Mesenteric fat pad (tissue), 1 donor: ENCODE measurements at regions not wholly inside any gene's neighbourhood (a gene's known extent, or its start where the extent isn't known, plus 50 kb on each side); places are given as distances from the start of the nearest gene placed in this dataset.
"Not testable (repeated sequence)": the region's sequence is repeated elsewhere in the genome, so short reads cannot be mapped to it uniquely, and the experiment has no call there.

Source experiments
- DNase-seq: peaks from one replicate; pipeline ENCODE4 v3.0.0-alpha.2; 2020; ENCODE audit warnings: low spot score
- donor health status: DM: yes; HTN: yes; CAD: no.

- no peak for DNase-seq
Measured at GRCh38 chrX:99117011-99117410, 1293.1 kb downstream of the PCDH19 start.

GRCh38 chrX:99095965-99096635 is 1314.0 kb downstream of the PCDH19 start:
- no peak for DNase-seq

GRCh38 chrX:99091459-99091858 is 1318.6 kb downstream of the PCDH19 start:
- DNase-seq: no peak

- no peak for DNase-seq
Measured at GRCh38 chrX:99078301-99078700, 1331.8 kb downstream of the PCDH19 start.

- no peak for DNase-seq
Measured at GRCh38 chrX:99077099-99077498, 1333.0 kb downstream of the PCDH19 start.

GRCh38 chrX:99073551-99073950 is 1336.5 kb downstream of the PCDH19 start:
- DNase-seq: no peak

GRCh38 chrX:99051639-99052038 is 1358.4 kb downstream of the PCDH19 start:
- DNase-seq: no peak

GRCh38 chrX:99033226-99033901 is 1376.7 kb downstream of the PCDH19 start:
- DNase-seq: no peak

- DNase-seq: no peak
Measured at GRCh38 chrX:99010957-99011356, 1399.1 kb downstream of the PCDH19 start.

GRCh38 chrX:99001286-99001685 is 1408.8 kb downstream of the PCDH19 start:
- DNase-seq: no peak

GRCh38 chrX:98962996-98963395 is 1447.1 kb downstream of the PCDH19 start:
- no peak for DNase-seq

GRCh38 chrX:98956014-98956413 is 1454.1 kb downstream of the PCDH19 start:
- no peak for DNase-seq

GRCh38 chrX:98939456-98939855 is 1470.6 kb downstream of the PCDH19 start:
- DNase-seq: no peak

- no peak for DNase-seq
Measured at GRCh38 chrX:98931216-98931615, 1478.9 kb downstream of the PCDH19 start.

- DNase-seq: no peak
Measured at GRCh38 chrX:98924511-98924910, 1485.6 kb downstream of the PCDH19 start.

- DNase-seq: no peak
Measured at GRCh38 chrX:98897191-98897590, 1512.9 kb downstream of the PCDH19 start.

- not testable (repeated sequence) for DNase-seq
Measured at GRCh38 chrX:98850639-98851038, 1559.4 kb downstream of the PCDH19 start.
